HUES48 (cell line): ENCODE measurements at regions not wholly inside any gene's neighbourhood (a gene's known extent, or its start where the extent isn't known, plus 50 kb on each side); places are given as distances from the start of the nearest gene placed in this dataset.

Source experiments
- H3K27ac ChIP-seq: one replicate; pipeline ENCODE4 v1.7.0; 2013; ENCODE audit warnings: low read depth, low read length, inconsistent platforms
- H3K27me3 ChIP-seq: 2 replicates; pipeline ENCODE4 v1.6.1; 2013; ENCODE audit warnings: mild to moderate bottlenecking, low read length; ENCODE audit not compliant: control insufficient read depth, insufficient read depth
- H3K36me3 ChIP-seq: 2 replicates; pipeline ENCODE4 v1.6.1; 2013; ENCODE audit warnings: low read length; ENCODE audit not compliant: control insufficient read depth, insufficient read depth
- H3K4me1 ChIP-seq: 2 replicates; pipeline ENCODE4 v1.6.1; 2013; ENCODE audit warnings: mild to moderate bottlenecking, low read length; ENCODE audit not compliant: control insufficient read depth, insufficient read depth
- H3K4me3 ChIP-seq: 2 replicates; pipeline ENCODE4 v1.5.1; 2013; ENCODE audit warnings: mild to moderate bottlenecking, low read depth, low read length
- H3K9ac ChIP-seq: 2 replicates; pipeline ENCODE4 v1.6.1; 2013; ENCODE audit warnings: mild to moderate bottlenecking, low read depth, low read length, moderate library complexity
- H3K9me3 ChIP-seq: 2 replicates; pipeline ENCODE4 v1.6.1; 2013; ENCODE audit warnings: low read length; ENCODE audit not compliant: control insufficient read depth, insufficient read depth

DNA sequence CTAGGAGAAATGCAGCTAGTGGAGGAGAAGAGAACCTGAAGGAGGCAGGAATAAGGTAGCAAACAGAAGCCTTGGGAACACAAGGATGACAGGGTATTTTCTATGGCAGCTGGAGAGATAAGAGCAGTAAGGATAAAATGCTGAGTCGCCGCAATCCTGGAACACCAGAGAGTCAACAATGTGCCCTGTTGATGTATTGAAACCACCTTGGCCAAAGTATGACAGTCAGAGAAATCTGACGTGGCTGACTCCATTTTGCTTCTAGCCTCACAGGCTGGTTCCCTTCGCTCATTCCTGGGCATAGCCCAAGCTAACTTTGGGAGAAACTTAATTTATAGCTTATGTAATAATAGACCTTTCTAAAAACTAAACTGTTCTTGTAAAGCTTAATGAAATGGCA lies 56.6 kb upstream of the C4orf54 start:
- H3K27me3 ChIP-seq: no peaks in the 10 kb centered on the region
- H3K9me3 ChIP-seq: no peaks in the 10 kb centered on the region
- no peaks in the 10 kb centered on the region for H3K36me3 ChIP-seq

DNA sequence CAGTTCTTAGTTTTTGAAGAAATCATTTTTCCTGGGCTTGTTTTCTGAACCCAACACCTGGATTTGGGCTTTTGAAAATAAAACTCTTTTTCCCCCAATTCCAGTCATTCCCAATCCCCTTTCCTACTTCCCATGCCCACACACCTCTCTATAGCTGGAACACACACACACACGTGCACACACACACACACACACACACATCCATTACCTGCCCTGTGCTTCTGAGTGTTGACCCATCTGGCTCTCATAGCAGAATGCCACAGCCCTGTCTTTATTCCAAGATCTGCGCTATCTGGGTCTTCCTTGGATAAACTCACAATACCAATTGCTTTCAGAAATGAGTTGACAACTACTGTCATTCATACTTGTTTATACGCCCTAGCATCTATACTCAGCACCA lies 54.9 kb upstream of the C4orf54 start:
- no peaks in the 10 kb centered on the region for H3K9me3 ChIP-seq
- no peaks in the 10 kb centered on the region for H3K36me3 ChIP-seq
- H3K27ac ChIP-seq: no peak overlapping the region
- no peak overlapping the region for H3K9ac ChIP-seq
- H3K27me3 ChIP-seq: no peaks in the 10 kb centered on the region
- no peak overlapping the region for H3K4me3 ChIP-seq
- H3K4me1 ChIP-seq: no peaks in the 10 kb centered on the region

More for the DNA sequence above, 56.6 kb upstream of the C4orf54 start:
- no peak overlapping the region for H3K9ac ChIP-seq
- H3K27ac ChIP-seq: no peak overlapping the region
- H3K4me1 ChIP-seq: no peaks in the 10 kb centered on the region
- H3K4me3 ChIP-seq: no peak overlapping the region

- no peaks in the 10 kb centered on the region for H3K4me1 ChIP-seq
- H3K27me3 ChIP-seq: no peaks in the 10 kb centered on the region
- H3K27ac ChIP-seq: no peak overlapping the region
Observed at GRCh38 chr4:99712099-99712498, 54.5 kb upstream of the C4orf54 start.

DNA sequence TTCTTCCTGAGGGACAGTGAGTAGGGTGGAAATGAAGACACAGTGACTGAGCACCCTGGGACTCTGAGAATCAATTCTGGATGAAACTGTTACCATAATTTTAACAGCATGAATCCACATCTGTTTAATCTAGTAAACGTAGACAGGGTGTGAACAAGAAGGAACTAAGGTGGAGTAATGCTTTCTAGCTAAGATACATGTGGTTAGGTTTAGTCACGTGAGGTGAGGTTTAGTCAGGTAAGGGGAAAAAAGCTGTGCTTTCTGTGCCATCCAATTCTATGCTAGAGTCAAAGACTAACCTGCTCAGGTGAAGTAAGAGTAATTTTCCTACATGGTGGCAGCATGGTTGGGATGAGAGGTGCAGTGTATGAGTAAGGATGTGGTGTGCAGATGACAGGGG lies 54.0 kb upstream of the C4orf54 start:
- Histone ChIP-seq H3K9ac (no peak overlapping the region), H3K27ac (no peak overlapping the region), H3K9me3 (no peaks in the 10 kb centered on the region)

More at GRCh38 chr4:99712099-99712498, 54.5 kb upstream of the C4orf54 start:
- H3K9me3 ChIP-seq: no peaks in the 10 kb centered on the region
- no peaks in the 10 kb centered on the region for H3K36me3 ChIP-seq
- no peak overlapping the region for H3K9ac ChIP-seq
- H3K4me3 ChIP-seq: no peak overlapping the region

GRCh38 chr4:99710681-99711345 lies 53.2 kb upstream of the C4orf54 start:
- no peak overlapping the region for H3K9ac ChIP-seq
- H3K4me3 ChIP-seq: no peak overlapping the region
- H3K36me3 ChIP-seq: no peaks in the 10 kb centered on the region
- no peaks in the 10 kb centered on the region for H3K27me3 ChIP-seq
- no peak overlapping the region for H3K27ac ChIP-seq
- H3K4me1 ChIP-seq: no peaks in the 10 kb centered on the region
- H3K9me3 ChIP-seq: no peaks in the 10 kb centered on the region

More for the DNA sequence above, 54.0 kb upstream of the C4orf54 start:
- no peaks in the 10 kb centered on the region for H3K4me1 ChIP-seq
- H3K27me3 ChIP-seq: no peaks in the 10 kb centered on the region
- no peaks in the 10 kb centered on the region for H3K36me3 ChIP-seq
- no peak overlapping the region for H3K4me3 ChIP-seq

GRCh38 chr4:99710020-99710419 lies 52.4 kb upstream of the C4orf54 start:
- Histone ChIP-seq H3K9ac (no peak overlapping the region), H3K27me3 (no peaks in the 10 kb centered on the region)

DNA sequence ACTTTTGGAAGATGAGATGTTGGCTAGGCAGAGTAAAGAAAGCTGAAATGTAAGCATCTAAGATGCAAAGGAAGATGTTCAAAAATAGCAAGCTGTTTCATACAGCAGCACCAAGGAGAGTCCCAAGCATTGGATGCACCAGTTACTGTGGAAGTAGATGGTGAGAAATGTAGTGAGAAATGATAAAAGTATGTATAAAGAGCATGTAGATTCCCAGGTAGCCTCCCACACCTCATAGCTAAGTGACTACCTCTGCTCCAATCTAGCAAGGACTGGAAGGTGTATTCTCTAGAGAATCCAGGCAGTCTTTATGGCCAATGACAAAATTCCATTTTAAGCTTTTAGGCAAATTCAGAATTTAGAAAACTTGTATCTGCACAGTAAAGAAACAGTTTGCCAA lies 50.9 kb upstream of the C4orf54 start:
- H3K4me3 ChIP-seq: no peak overlapping the region
- no peaks in the 10 kb centered on the region for H3K36me3 ChIP-seq
- no peak overlapping the region for H3K27ac ChIP-seq

More at GRCh38 chr4:99710020-99710419, 52.4 kb upstream of the C4orf54 start:
- Histone ChIP-seq H3K4me1 (no peaks in the 10 kb centered on the region), H3K36me3 (no peaks in the 10 kb centered on the region), H3K27ac (no peak overlapping the region), H3K4me3 (no peak overlapping the region), H3K9me3 (no peaks in the 10 kb centered on the region)

More for the DNA sequence above, 50.9 kb upstream of the C4orf54 start:
- no peaks in the 10 kb centered on the region for H3K27me3 ChIP-seq
- H3K9me3 ChIP-seq: no peaks in the 10 kb centered on the region
- no peak overlapping the region for H3K9ac ChIP-seq
- no peaks in the 10 kb centered on the region for H3K4me1 ChIP-seq
